Kidney tubule cell (primary cell): ENCODE measurements at regions not wholly inside any gene's neighbourhood (a gene's known extent, or its start where the extent isn't known, plus 50 kb on each side); places are given as distances from the start of the nearest gene placed in this dataset.
"Not testable (repeated sequence)": the region's sequence is repeated elsewhere in the genome, so short reads cannot be mapped to it uniquely, and the experiment has no call there.

Source experiments
- DNase-seq: peaks from one replicate; pipeline ENCODE4 v3.0.0-alpha.2; 2018; ENCODE audit warnings: low spot score

- no peak for DNase-seq
These were observed 443.9 kb downstream of the ZNF536 start for GRCh38 chr19:30815889-30816580.

GRCh38 chr19:30812099-30812678, 440.0 kb downstream of the ZNF536 start:
- DNase-seq = no peak

GRCh38 chr19:30811397-30812098, 439.4 kb downstream of the ZNF536 start:
- no peak for DNase-seq

- no peak for DNase-seq
These were observed 438.5 kb downstream of the ZNF536 start for GRCh38 chr19:30810726-30811125.

- DNase-seq = no peak
These were observed 435.1 kb downstream of the ZNF536 start for GRCh38 chr19:30807278-30807677.

- DNase-seq = no peak
These were observed 434.1 kb downstream of the ZNF536 start for GRCh38 chr19:30806311-30806710.

- DNase-seq = no peak
These were observed 432.6 kb downstream of the ZNF536 start for GRCh38 chr19:30804751-30805150.

GRCh38 chr19:30804333-30804732, 432.1 kb downstream of the ZNF536 start:
- DNase-seq = not testable (repeated sequence)

- no peak for DNase-seq
These were observed 430.3 kb downstream of the ZNF536 start for GRCh38 chr19:30802424-30803013.

- peak; percentile 3 for DNase-seq
These were observed 427.9 kb downstream of the ZNF536 start for GRCh38 chr19:30799865-30800755.

- DNase-seq = no peak
These were observed 423.5 kb downstream of the ZNF536 start for GRCh38 chr19:30795727-30796126.

GRCh38 chr19:30792561-30793505, 420.6 kb downstream of the ZNF536 start:
- DNase-seq = no peak

GRCh38 chr19:30791088-30791487, 418.9 kb downstream of the ZNF536 start:
- no peak for DNase-seq

- no peak for DNase-seq
These were observed 418.0 kb downstream of the ZNF536 start for GRCh38 chr19:30790056-30790680.

- no peak for DNase-seq
These were observed 416.1 kb downstream of the ZNF536 start for GRCh38 chr19:30788105-30788765.

- no peak for DNase-seq
These were observed 413.4 kb downstream of the ZNF536 start for GRCh38 chr19:30785458-30786137.

- peak; percentile 26 for DNase-seq
These were observed 412.8 kb downstream of the ZNF536 start for GRCh38 chr19:30784850-30785457.

GRCh38 chr19:30783936-30784335, 411.8 kb downstream of the ZNF536 start:
- DNase-seq = no peak

GRCh38 chr19:30783212-30783611, 411.0 kb downstream of the ZNF536 start:
- no peak for DNase-seq
